GM19455 (cell line): ENCODE measurements at regions not wholly inside any gene's neighbourhood (a gene's known extent, or its start where the extent isn't known, plus 50 kb on each side); places are given as distances from the start of the nearest gene placed in this dataset.
"Not testable (repeated sequence)": the region's sequence is repeated elsewhere in the genome, so short reads cannot be mapped to it uniquely, and the experiment has no call there.

ENCODE experiments used
- ATAC-seq: cut with Tn5 transposase; IDR thresholded peaks from one replicate; pipeline ENCODE4 v1.9.1; 2021; ENCODE audit not compliant: unreplicated experiment

DNA sequence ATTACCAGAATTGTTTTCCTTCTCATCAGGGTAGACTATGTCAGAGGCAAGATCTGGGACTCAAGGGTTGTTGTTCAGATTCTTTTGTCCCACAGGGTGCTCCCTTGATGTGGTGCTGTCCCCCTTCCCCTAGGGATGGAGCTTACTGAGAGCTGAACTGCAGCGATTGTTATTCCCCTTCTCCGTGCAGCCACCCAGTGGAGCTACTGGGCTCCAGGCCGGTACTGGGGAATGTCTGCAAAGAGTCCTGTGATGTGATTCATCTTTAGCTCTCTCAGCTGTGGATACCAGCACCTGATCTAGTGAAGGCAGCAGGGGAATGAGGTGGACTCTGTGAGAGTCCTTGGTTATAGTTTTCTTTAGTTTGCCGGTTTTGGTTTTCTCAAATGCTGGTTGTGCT, 247.4 kb upstream of the HAND2 start:
- no peak for ATAC-seq

DNA sequence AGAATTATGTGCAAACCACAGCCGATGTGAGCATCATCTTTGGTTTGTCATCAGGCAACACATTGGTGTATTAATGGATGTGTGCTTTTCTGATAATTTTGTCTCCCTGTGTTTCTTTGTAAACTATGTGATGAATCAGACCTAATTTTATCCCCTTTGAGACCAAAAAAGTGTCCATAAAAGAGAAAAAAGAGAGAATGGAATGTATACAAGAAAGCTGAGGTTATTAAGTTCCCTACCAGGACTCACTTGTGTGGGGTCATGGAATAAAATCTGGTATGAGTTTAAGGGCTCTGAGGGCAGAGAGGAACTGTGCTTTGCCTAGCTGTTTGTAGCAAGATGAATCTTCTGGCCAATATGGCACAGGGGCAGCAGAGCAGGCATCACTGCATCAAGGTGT, 239.5 kb upstream of the HAND2 start:
- ATAC-seq = no peak

DNA sequence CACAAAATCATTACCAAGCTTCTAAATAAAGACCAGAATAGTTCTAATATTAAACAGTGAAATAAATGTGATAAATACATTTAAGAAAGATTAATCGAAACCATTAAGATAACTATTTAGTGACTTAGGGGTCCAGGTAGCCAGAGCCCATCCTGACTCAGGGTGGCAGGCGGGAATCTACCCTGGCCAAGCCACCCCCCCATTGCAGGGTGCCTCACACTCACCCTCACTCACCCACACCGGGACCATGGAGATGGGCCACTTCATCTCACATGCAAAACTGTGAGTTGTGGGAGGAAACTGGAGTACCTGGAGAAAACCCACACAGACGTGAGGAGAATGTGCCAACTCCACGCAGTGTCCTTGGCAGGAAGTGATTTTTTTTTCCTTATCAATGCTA, 237.6 kb upstream of the HAND2 start:
- ATAC-seq = no peak

DNA sequence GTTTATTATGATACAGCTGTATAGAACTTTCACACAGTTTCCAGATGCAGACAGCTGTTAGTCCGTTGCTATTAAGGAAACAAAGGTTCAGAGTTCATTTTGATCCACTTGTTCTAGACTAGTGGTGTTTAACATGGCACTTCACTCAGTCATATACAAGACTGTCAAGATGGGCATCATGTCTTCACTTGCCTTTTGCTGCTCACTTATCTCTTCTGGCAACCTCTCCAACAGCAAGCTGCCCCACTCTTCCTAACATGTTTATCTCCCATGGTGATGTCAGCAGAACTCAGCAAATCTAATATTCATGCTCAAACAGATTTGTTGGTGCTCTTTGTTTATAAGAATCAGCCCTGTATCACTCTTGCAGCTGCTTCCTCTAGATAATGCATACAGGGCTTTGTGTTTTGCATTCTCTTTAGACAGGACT, 236.2 kb upstream of the HAND2 start:
- no peak for ATAC-seq

DNA sequence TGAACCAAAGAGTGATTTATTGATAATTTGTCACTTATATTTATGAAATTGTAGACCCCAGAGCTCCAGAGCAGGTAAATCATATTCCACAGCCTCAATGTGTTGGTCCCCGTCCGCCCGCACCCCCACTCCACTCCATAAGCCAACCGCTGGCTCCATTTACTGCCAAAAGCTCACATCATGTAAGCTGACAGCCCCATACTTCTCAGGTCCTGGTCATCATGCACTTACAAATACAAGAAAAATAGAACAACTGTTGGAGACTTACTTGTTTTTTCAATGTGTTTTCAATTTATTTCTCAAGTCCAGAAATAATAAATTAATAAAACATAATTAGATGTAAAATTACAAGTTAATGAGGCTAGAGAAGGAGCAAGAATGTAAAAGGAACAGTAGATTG, 235.7 kb upstream of the HAND2 start:
- no peak for ATAC-seq

DNA sequence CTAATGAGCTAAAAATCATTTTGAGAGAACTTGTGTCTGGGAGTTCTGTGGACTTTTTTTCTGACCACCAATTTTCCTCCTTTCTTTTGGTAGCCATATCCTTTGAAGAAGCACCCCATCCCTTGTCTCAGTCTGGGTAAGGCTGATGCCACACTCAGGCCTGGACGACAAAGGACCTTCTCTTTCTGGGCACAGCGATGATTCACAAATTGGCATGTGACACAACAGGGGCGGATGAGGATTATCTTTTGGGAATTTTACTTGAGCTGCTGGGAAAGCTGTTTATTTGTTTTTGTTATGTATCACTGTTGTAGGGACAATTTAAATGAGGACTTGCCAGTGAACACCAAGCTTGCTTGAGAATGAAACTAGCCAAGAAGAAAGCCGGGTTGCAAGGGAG, 233.4 kb upstream of the HAND2 start:
- ATAC-seq = no peak

DNA sequence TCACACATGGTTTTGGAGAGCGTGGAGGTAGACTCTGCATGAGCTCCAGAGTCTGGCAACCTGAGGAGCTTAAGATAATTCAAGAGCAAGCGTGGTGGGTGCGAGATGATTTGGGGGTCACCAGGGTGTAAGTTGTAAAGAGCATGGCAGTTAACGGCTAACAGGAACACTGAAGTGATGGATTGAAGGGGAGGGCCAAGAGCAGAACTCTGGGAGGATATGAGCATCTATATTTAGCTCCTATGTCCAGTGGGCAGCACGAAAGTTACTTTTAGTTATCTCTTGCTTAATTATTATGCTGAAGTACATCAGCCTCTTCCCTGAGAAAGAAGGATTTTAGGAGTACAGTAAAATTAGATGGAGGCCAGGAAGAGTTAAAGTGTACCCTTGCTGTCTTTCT, 231.9 kb upstream of the HAND2 start:
- no peak for ATAC-seq

DNA sequence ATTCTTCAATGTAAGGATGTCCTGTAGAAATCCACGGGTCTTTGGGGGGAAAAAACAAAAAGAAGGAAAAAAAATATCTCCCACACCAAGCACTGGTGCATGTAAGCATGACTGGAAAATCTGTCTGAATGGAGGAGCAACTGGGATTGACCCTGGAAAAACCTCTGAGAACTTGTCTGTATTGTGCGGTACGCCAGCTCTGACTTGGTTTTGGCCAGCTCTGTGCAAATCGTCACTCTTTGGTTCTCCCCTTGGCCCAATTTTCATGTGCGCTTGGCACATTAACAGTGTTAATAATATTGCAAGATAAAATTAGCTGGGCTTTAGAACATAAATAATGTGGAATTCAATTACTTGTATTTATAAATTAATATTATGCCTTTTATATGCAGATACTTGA, 231.2 kb upstream of the HAND2 start:
- ATAC-seq = no peak

DNA sequence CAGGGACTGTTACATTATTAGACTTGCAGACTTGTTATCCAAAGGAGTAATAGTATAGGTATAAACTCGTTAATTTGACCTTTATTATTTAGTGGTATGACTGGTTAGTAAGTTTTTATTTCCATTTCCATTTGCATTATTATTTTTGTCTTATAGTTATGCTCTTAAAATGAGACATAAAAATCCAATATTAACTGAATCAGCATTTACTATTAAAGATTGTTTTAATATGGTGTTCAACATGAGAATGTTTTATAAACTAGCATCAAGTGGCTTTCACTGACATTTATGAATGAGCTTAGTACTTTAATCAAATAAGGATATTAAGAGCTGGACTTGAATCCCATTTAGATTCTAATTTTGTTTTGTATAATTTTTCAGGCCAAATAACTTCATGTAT, 228.1 kb upstream of the HAND2 start:
- ATAC-seq = no peak

DNA sequence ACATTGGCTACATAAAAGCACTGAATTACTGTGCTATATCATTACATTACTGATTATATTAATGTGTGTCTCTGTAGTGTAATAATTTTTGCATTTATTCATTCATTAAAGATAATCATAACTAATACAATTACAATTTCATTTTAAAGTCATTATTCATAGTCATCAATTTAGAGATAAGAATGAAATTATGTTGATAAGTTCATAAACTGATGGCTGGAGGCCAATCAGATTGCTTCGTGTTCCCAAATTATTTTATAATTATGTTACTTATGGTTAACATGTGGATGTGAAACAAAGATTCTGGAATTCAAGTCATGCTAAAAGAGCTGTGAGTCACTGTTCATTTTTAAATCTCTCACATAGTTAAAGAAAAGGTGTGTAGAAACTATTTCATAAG, 223.4 kb upstream of the HAND2 start:
- ATAC-seq = no peak

DNA sequence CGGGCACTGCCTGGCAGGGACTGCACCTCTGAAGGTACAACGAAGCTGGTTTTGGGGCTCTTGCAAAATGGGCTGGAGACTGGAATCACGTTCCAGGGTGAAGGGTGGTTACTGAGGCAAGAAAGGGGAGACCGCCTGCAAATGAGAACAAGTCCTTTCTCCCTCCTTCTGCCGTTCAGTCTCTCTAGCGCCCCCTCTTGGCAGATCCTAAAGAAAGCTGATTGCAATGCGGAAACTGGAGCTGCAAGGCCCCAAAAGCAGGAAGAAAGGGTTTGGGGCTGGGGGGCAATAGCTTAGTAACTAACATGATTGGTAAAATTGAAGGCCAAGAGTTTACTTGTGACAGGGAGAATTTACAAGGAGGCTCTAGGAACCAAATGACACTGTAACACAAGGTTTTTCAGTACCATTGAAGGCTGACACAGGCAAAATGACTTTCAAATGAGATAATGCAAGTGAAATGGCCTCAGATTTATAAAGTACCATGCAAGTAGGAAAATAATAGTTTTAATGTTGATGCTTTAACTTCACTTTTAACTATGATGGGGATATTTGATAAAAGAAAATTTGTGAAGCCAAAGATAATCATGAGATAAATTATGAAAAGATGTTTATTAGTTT, 222.7 kb upstream of the HAND2 start:
- no peak for ATAC-seq

DNA sequence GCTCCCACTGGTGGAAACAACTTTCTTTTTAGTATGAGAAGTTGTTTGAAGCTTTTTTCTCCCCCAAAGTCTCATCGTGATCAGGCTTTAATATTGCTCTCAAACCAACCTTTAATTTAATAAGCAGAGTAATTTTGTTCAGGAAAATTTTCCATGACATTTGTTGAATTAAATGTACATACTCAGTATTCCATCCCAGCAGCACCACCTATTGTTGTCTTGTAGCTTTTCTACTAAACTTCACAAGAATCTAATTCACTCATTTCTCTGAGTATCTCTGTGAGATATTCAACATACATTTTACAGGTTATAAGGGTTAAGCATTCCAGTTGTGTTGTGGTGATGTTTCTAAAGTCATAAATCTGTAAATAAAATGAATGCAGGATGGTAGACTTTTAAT, 218.3 kb upstream of the HAND2 start:
- no peak for ATAC-seq

DNA sequence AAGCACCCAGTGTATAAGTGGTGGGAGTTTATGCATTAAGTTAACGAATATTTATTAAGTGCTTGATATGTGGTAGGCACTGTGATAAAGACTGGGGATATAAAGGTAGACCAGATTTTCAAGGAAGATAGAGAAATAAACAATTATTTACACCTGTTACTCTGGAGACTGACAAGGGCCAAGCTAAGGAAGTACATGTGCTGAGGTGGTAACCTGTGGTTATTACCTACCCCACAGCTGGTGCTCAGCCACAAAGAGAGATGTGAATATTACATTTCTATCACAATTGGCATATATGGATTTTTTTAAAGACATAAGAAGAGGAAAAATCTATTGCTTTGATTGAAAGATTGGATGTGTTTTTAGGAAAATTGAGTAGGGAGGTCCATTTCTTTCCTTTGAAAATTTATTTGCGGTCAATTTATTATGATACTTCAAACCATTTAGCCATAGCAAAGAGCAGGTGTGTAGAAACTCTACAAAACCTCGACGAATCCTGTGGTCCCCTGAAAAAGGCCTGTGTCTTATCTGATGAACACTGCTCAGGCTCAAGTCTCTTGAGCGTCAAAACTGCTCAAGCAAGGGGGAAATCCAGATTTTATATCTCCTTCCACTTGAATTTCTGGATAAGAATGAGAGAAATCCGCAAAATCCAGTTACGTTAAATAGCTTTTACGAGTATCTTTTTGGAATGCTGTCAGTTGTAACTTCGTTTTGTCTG, 217.7 kb upstream of the HAND2 start:
- no peak for ATAC-seq

DNA sequence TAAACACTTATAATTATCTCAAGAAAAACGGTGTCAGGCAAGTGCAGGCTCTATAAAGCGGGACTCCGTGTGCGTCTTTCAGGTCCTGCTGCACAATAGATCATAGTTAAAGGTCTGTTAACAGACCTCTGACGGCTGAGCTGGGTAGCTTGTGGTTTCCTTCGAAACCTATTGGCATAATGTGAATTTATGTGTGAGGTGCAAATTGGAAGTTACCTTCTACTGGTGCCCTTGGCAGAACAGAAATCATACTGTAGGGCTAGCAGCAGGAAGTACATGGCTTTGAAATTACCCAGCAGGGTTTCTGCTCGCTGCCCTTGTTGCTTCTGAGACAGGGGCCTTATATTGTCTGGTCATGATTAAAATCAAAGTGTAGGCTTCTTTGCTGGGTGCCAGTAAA, 216.4 kb upstream of the HAND2 start:
- ATAC-seq = no peak

DNA sequence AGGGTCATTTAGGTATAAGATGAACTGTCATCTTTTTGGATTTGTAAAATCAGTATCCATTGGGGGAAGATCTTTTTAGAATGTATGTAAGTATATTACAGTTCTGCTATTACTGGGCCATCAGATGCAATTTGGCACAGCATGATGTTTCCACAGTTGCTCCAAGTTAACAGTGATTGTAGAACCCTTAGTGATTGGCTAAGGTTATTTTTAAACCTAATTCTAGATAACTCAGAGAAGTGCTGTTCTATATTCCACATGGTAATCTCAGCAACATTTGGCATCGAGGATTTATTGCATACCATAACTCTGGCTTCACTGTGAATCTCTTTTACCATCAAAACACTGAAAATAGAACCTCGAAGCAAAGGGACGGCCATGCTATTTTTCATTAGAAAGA, 215.7 kb upstream of the HAND2 start:
- ATAC-seq = no peak

DNA sequence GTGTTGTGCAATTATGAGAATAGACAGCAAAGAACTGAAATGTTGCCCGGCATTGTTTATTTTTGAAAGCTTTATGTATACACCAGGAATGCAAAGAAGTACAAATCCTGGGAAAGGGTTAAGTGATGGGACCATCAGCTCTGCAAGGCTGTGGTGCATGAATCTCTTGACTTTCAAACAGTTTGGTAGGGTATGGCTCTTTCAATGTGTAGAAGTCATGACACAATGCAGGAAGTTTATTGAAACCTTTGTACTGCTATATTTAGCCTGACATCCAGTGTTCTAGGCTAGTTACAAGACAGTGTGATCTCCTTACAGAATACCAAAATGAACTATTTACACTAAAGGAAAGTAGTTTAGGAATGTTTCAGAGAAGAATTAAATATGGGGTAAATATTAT, 206.8 kb upstream of the HAND2 start:
- ATAC-seq = no peak

DNA sequence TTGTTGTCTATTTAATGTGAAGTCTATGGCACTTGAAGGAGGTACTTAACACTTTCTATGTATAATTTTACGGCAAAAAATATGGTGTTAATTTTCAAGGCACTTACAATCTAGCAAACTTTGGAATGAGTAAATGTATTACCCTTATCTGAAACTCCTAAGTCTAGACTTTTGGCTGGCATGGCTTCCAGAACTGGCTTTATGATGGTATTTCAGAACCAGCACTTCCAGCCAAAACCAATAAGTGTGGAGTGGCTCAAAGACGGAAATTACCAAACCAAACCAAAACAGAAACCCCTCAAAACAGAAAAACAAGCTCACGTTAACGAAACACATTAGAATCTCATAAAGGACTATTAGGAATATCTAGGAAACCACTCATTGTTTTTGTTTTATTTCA, 205.6 kb upstream of the HAND2 start:
- ATAC-seq = no peak

DNA sequence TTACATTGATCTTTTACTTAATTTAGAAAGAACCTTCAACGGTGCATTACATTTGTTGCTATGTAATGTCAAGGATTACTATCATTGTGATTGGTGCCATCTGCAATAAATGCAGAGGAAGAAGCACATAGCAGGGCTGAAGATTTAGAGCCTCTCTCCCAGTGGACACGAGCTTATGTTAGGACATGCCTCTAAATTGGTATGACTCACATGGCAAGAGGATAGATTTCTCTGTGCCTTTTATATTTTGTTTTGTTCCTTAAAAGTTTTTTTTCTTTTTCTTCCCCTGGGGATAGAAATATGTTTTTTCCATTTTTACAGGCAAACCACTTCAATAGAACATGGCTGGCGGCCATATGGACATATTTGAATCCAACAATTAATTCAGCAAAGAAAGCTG, 205.0 kb upstream of the HAND2 start:
- ATAC-seq = no peak

DNA sequence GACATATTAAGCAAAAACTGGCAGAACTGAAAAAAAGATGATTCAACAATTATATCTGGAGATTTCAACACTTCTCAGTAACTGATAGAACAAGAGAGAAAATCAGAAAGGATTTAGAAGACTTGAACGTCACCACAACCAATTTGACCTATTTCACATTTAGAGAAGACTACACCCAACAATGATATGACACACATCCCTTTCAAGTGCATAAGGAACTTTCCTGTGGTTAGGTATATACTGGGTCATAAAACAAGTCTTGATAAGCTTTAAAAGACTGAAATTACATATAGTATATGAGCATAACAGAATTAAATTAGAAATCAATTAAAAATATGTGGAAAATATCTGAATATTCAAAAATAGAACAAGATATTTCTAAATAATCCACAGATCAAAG, 201.2 kb upstream of the HAND2 start:
- ATAC-seq = no peak

DNA sequence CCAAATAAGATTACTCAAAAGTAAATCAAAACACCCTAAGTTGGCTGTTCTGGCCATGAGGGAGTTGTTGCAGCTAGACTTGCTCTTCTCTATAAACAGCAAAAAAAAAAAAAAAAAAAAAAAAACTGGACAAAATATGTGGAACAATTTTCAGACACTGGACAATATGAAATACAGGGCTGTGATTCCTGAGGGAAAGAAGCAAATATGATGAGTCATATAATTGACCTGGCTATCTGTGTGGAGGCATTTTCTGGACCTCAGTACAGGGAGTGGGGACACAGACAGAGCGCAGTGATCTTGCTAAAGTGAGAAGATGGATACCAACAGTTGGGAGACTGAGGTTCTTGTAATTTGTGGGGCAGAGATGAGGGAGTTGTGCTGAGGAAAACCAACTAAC, 192.0 kb upstream of the HAND2 start:
- no peak for ATAC-seq

DNA sequence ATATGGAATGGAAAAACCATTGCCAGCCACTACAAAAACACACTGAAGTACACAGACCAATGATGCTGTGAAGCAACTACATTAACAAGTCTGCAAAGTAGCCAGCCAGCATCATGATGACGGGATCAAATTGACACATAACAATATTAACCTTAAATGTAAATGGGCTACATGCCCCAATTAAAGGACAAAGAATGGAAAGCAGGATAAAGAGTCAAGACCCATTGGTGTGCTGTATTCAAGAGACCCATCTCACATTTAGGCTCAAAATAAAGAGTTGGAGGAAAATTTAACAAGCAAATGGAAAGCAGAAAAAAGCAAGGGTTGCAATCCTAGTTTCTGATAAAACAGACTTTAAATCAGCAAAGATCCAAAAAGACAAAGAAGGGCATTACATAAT, 188.5 kb upstream of the HAND2 start:
- ATAC-seq = not testable (repeated sequence)

DNA sequence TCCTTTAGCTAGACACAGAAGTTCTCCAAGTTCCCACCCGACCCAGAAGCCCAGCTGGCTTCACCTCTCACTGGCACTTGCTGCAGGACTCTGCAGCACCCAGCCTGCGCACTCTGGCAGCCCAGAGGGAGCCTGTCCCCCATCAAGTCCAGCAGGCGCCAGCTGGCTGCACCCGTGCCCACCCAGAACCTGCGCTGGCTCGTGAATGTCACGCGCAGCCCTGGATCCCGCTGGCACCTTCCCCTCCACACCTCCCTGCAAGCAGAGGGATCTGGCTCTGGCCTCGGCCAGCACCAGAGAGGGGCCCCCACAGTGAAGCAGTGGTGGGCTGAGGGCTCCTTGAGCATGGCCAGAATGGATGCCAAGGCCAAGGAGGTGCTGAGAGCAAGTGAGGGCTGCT, 187.6 kb upstream of the HAND2 start:
- no peak for ATAC-seq

DNA sequence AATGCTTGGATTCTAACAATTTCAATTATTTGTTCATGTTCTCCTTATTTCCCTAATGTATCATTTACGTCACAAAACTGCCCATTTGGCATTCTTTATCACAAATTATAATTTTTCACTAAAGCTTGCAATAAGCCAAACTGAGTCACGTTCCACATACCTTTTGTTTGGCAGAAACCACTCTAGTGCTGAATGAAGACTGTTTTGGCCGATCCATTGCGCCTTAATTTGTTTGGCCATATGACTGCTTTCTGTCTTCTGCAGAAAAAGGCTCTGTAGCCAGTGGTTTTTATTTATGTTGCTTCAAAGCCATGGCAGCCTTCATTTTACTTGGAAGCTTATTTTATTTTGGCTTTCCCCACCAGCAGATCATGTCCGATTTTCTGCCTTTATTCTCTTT, 184.4 kb upstream of the HAND2 start:
- no peak for ATAC-seq
